Caco-2 (cell line): ENCODE measurements at regions not wholly inside any gene's neighbourhood (a gene's known extent, or its start where the extent isn't known, plus 50 kb on each side); places are given as distances from the start of the nearest gene placed in this dataset.

Experiments used
- BruUV-seq: library from RNA; stranded (reverse); fragments of 400-500 nt; replicated peaks from 2 replicates; lab custom pipeline; 2021; lab: Mats Ljungman, UMichigan
- CTCF ChIA-PET: fragments of 300-600 bp; sonication (Branson Sonifier 250); formaldehyde crosslinking; loops from one replicate; lab custom pipeline; 2022; ENCODE audit warnings: antibody characterized with exemption; lab: Charles Lee
- POLR2A ChIA-PET: fragments of 300-600 bp; sonication (Branson Sonifier 250); formaldehyde crosslinking; loops from one replicate; lab custom pipeline; 2022; ENCODE audit warnings: antibody characterized with exemption; lab: Charles Lee
- DNase-seq, 2 experiments: peaks; one replicate each; pipeline versions ENCODE4 v3.0.0 to v3.0.0-alpha.2; 2020 to 2022
- H3K27me3 ChIP-seq: replicated peaks from 2 replicates; pipeline ENCODE4 v1.6.0; 2011; ENCODE audit warnings: low read length; ENCODE audit not compliant: control insufficient read depth, insufficient read depth
- H3K36me3 ChIP-seq: 2 replicates; pipeline ENCODE4 v1.5.1; 2011; ENCODE audit warnings: low read length; ENCODE audit not compliant: control insufficient read depth, insufficient read depth
- H3K4me1 ChIP-seq: fragments of 250-450 bp; sonication (Bioruptor Pico); 2 replicates; pipeline ENCODE4 v1.5.1; 2020; ENCODE audit warnings: mild to moderate bottlenecking
- H3K4me3 ChIP-seq: 2 replicates; pipeline ENCODE4 v1.5.1; 2011; ENCODE audit warnings: low read depth, mild to moderate bottlenecking, control low read depth, low read length
- H3K9me3 ChIP-seq: fragments of 250-450 bp; sonication (Bioruptor Pico); 2 replicates; pipeline ENCODE4 v1.5.1; 2020; ENCODE audit warnings: mild to moderate bottlenecking, moderate library complexity
- H3K27ac Mint-ChIP-seq: one replicate; pipeline ENCODE4 v1.8.0; 2022; ENCODE audit warnings: mixed read lengths; ENCODE audit not compliant: unreplicated experiment
- H3K27me3 Mint-ChIP-seq: one replicate; pipeline ENCODE4 v1.8.0; 2022; ENCODE audit warnings: mixed read lengths; ENCODE audit not compliant: insufficient read depth, unreplicated experiment
- H3K36me3 Mint-ChIP-seq: one replicate; pipeline ENCODE4 v1.8.0; 2022; ENCODE audit warnings: mild to moderate bottlenecking, mixed read lengths; ENCODE audit not compliant: insufficient read depth, unreplicated experiment
- H3K4me1 Mint-ChIP-seq: one replicate; pipeline ENCODE4 v1.8.0; 2022; ENCODE audit warnings: low read depth, mixed read lengths; ENCODE audit not compliant: unreplicated experiment
- H3K4me3 Mint-ChIP-seq: one replicate; pipeline ENCODE4 v1.8.0; 2022; ENCODE audit warnings: mild to moderate bottlenecking, moderate library complexity, mixed read lengths; ENCODE audit not compliant: unreplicated experiment
- H3K9me3 Mint-ChIP-seq: one replicate; pipeline ENCODE4 v1.8.0; 2022; ENCODE audit warnings: mixed read lengths; ENCODE audit not compliant: unreplicated experiment
- intact Hi-C: fragments of 100-400 bp; cut with micrococcal nuclease; formaldehyde crosslinking; loops from one replicate; pipeline ENCODE4 v1.10.0; 2022; ENCODE audit not compliant: unreplicated experiment
- TF ChIP-seq, protein P1 (sequence below), 2 experiments: fragments of 200-600 bp in 1 of 2; IDR thresholded peaks; 1 replicate in 1 of 2; 2 replicates in 1 of 2; pipeline versions ENCODE4 v1.5.1 to v1.8.0; 2011 to 2022; ENCODE audit warnings: antibody characterized with exemption in 1 of 2, control low read depth in 1 of 2, inconsistent platforms in 1 of 2, low read depth in 1 of 2, low read length in 1 of 2, mild to moderate bottlenecking in 1 of 2, moderate library complexity in 1 of 2; ENCODE audit not compliant: insufficient read depth in 1 of 2, severe bottlenecking in 1 of 2, unreplicated experiment in 1 of 2

DNA sequence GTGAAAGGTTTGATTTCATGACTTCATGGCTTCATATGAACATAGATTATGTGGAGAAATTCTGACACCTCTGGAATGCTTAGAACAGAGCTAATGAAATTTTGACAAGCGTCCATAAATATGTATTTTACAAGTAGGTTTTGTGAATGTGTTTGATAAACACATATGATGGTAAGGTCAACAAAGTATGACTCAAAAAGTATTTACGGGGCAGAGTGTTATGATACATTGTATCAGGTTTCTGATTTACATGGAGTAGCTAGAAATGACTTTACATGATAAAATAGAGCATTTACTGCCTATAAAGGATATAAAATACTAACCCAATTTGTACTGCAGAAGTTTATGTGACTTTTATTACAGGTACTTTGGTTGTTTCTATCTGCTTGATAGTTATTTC, 206.3 kb downstream of the MDFIC start:
- no peaks in the 10 kb centered on the region for H3K9me3 ChIP-seq
- Mint-ChIP-seq H3K36me3 (no peaks in the 10 kb centered on the region), H3K27ac (no peak overlapping the region), H3K27me3 (no peaks in the 10 kb centered on the region), H3K9me3 (peaks cover 4% of the 10 kb centered on the region), H3K4me3 (no peak overlapping the region), H3K4me1 (no peaks in the 10 kb centered on the region)
- no TSS peak for BruUV-seq
- CTCF ChIA-PET: no interaction called here
- H3K27me3 ChIP-seq: no peaks in the 10 kb centered on the region
- TF ChIP-seq, protein P1, sequence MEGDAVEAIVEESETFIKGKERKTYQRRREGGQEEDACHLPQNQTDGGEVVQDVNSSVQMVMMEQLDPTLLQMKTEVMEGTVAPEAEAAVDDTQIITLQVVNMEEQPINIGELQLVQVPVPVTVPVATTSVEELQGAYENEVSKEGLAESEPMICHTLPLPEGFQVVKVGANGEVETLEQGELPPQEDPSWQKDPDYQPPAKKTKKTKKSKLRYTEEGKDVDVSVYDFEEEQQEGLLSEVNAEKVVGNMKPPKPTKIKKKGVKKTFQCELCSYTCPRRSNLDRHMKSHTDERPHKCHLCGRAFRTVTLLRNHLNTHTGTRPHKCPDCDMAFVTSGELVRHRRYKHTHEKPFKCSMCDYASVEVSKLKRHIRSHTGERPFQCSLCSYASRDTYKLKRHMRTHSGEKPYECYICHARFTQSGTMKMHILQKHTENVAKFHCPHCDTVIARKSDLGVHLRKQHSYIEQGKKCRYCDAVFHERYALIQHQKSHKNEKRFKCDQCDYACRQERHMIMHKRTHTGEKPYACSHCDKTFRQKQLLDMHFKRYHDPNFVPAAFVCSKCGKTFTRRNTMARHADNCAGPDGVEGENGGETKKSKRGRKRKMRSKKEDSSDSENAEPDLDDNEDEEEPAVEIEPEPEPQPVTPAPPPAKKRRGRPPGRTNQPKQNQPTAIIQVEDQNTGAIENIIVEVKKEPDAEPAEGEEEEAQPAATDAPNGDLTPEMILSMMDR (IDR thresholded peaks at IDR 0.05; ENCODE audit: insufficient read depth in 1 of 2, low read depth in 1 of 2, low read length in 1 of 2, severe bottlenecking in 1 of 2, unreplicated experiment in 1 of 2): no peak
- H3K36me3 ChIP-seq: no peaks in the 10 kb centered on the region
- DNase-seq: no peak
- POLR2A ChIA-PET: no interaction called here
- no peak overlapping the region for H3K4me3 ChIP-seq
- intact Hi-C loops: no loop called here
- H3K4me1 ChIP-seq: no peaks in the 10 kb centered on the region

DNA sequence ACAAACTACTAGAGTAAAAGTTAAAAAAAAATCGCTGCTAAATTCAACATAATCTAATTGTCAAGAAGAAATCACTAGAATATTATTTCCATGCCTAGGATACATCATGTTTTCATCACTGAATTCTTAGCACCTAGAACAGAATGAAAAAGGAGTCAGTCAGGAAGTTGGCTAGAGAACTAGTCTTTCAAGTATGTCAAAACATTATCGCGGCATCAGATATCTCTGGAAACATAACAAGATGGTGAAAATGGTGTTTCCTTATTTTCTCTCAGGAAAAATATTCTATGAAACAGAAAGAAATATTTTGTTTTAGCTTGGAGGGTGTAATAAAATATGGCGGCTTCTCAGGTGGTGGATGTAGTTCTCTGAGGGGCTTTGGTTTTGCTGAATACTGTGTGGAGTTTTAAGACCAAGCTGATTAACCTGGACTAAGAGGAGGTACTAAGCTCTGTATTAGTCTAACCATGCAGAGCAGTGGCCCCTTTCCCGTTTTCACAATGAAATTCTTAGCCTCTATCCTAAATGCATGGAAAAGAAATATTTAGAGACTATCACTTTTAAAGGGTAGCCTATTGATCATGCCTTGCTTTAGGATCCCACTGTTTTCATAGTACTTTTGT, 205.6 kb downstream of the MDFIC start:
- ChIA-PET POLR2A (no interaction called here), CTCF (no interaction called here)
- intact Hi-C loops: no loop called here
- H3K27me3 Mint-ChIP-seq: no peaks in the 10 kb centered on the region
- no peak for DNase-seq
- H3K4me1 Mint-ChIP-seq: no peaks in the 10 kb centered on the region
- no peaks in the 10 kb centered on the region for H3K36me3 ChIP-seq
- no peaks in the 10 kb centered on the region for H3K4me1 ChIP-seq
- no TSS peak for BruUV-seq
- TF ChIP-seq, protein P1 (IDR thresholded peaks at IDR 0.05; ENCODE audit: insufficient read depth in 1 of 2, low read depth in 1 of 2, low read length in 1 of 2, severe bottlenecking in 1 of 2, unreplicated experiment in 1 of 2): no peak
- no peaks in the 10 kb centered on the region for H3K9me3 Mint-ChIP-seq
- no peaks in the 10 kb centered on the region for H3K36me3 Mint-ChIP-seq
- H3K4me3 ChIP-seq: no peak overlapping the region
- H3K27me3 ChIP-seq: no peaks in the 10 kb centered on the region
- H3K9me3 ChIP-seq: no peaks in the 10 kb centered on the region
- no peak overlapping the region for H3K27ac Mint-ChIP-seq
- H3K4me3 Mint-ChIP-seq: no peak overlapping the region

DNA sequence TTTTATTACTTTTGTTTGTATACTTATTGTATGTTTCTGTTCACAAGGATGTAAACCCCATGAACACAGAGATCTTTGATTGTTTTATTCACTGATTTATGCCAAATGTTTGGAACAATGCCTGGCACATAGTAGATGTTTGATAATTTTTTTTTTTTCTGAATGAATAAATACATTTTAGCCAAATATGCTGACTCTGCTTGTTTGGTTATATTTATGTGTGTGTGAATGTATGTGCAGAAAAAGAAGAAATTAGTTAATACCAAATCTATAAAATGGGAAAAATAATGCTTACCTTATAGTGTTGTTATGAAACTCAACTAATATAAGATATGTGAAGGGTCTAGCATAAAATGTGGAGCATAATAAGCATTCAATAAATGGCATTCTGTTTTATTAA, 203.9 kb downstream of the MDFIC start:
- BruUV-seq: no TSS peak
- Mint-ChIP-seq H3K27ac (no peak overlapping the region), H3K4me1 (no peaks in the 10 kb centered on the region), H3K4me3 (no peak overlapping the region), H3K27me3 (no peaks in the 10 kb centered on the region), H3K9me3 (no peaks in the 10 kb centered on the region), H3K36me3 (no peaks in the 10 kb centered on the region)
- intact Hi-C loops: no loop called here
- Histone ChIP-seq H3K4me1 (no peaks in the 10 kb centered on the region), H3K9me3 (no peaks in the 10 kb centered on the region), H3K36me3 (no peaks in the 10 kb centered on the region), H3K4me3 (no peak overlapping the region), H3K27me3 (no peaks in the 10 kb centered on the region)
- DNase-seq: no peak
- TF ChIP-seq, protein P1 (IDR thresholded peaks at IDR 0.05; ENCODE audit: insufficient read depth in 1 of 2, low read depth in 1 of 2, low read length in 1 of 2, severe bottlenecking in 1 of 2, unreplicated experiment in 1 of 2): no peak
- POLR2A ChIA-PET: no interaction called here
- CTCF ChIA-PET: no interaction called here
